ENCODE measurements at regions not wholly inside any gene's neighbourhood (a gene's known extent, or its start where the extent isn't known, plus 50 kb on each side); places are given as distances from the start of the nearest gene placed in this dataset.

DNA sequence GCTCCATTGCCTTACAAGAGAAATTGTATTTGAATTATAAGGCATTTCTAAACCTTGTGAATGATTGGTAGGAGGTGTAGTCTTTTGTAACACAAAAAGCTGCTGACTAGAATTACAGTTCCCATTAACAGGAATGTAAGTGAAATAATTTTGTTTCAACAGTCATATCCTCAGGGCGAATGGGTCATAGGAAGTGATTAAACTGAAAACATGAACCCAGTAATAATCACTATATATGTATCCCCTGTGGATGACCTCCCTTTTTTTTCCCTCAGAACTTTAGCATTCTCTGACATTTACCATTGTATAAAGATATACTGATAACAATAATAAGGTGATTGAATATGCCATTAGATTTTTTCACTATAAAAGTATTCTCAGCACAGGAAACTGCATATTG lies 312.3 kb downstream of the ATP23 start:
- TF ChIP-seq CTCF (IDR thresholded peaks at IDR 0.05) = no peak
- Mint-ChIP-seq H3K27me3 (ENCODE audit: low read depth in 3 of 3) (peaks cover 4 to 6% (median 4%) of the 10 kb centered on the region in 3 donors), H3K4me1 (no peaks in the 10 kb centered on the region), H3K36me3 (no peaks in the 10 kb centered on the region), H3K27ac (no peak overlapping the region), H3K9me3 (peaks cover 0 to 7% (median 0%) of the 10 kb centered on the region in 7 donors), H3K4me3 (no peak overlapping the region)
- no peak overlapping the region for H3K4me3 ChIP-seq (replicated peaks in 1 of 3; ENCODE audit: low read depth in 2 of 3, low read length in 3 of 3)
- no peaks in the 10 kb centered on the region for H3K79me2 ChIP-seq (ENCODE audit: insufficient read depth, low read length)
- no peaks in the 10 kb centered on the region for H3K36me3 ChIP-seq (replicated peaks in 1 of 2; ENCODE audit: control insufficient read depth in 1 of 2, insufficient read depth in 2 of 2, low read length in 2 of 2)
- no peaks in the 10 kb centered on the region for H3K27me3 ChIP-seq (ENCODE audit: control insufficient read depth in 2 of 2, insufficient read depth in 2 of 2, low read length in 2 of 2)
- H3K9ac ChIP-seq (ENCODE audit: insufficient read depth, low read length, poor library complexity, severe bottlenecking) = no peak overlapping the region
- H4K20me1 ChIP-seq (ENCODE audit: insufficient read depth, low read length) = no peaks in the 10 kb centered on the region
- DNase-seq = no peak
- intact Hi-C loops (cut with micrococcal nuclease) = no loop called here
- no peak overlapping the region for H3K4me2 ChIP-seq (replicated peaks; ENCODE audit: extremely low read depth, low read length, poor library complexity, severe bottlenecking)
- no peak overlapping the region for H3K27ac ChIP-seq (ENCODE audit: low read depth in 1 of 2, low read length in 2 of 2)
- H3K4me1 ChIP-seq (ENCODE audit: control insufficient read depth in 1 of 2, insufficient read depth in 2 of 2, low read length in 2 of 2) = no peaks in the 10 kb centered on the region
- WGBS (ENCODE audit: insufficient coverage) = no CpG with 5 or more reads among the region's 1 CpG
- no peaks in the 10 kb centered on the region for H3K9me3 ChIP-seq (replicated peaks in 1 of 2; ENCODE audit: control insufficient read depth in 1 of 2, insufficient read depth in 1 of 2, low read length in 2 of 2)
- no peak overlapping the region for H2AFZ ChIP-seq (ENCODE audit: insufficient read depth, low read depth, low read length, poor library complexity, severe bottlenecking)

GRCh38 chr12:58254463-58255100 lies 313.2 kb downstream of the ATP23 start:
- no peak overlapping the region for H3K4me3 ChIP-seq (replicated peaks in 1 of 3; ENCODE audit: low read depth in 2 of 3, low read length in 3 of 3)
- H3K36me3 Mint-ChIP-seq = no peaks in the 10 kb centered on the region
- peaks cover 0 to 7% (median 2%) of the 10 kb centered on the region in 7 donors for H3K9me3 Mint-ChIP-seq
- no peak overlapping the region for H3K27ac ChIP-seq (ENCODE audit: low read depth in 1 of 2, low read length in 2 of 2)
- TF ChIP-seq CTCF (IDR thresholded peaks at IDR 0.05) = no peak
- no peak overlapping the region for H3K27ac Mint-ChIP-seq
- H3K27me3 Mint-ChIP-seq (ENCODE audit: low read depth in 3 of 3) = peaks cover 4 to 6% (median 4%) of the 10 kb centered on the region in 3 donors
- H3K4me2 ChIP-seq (replicated peaks; ENCODE audit: extremely low read depth, low read length, poor library complexity, severe bottlenecking) = no peak overlapping the region
- intact Hi-C loops (cut with micrococcal nuclease) = no loop called here
- no peak overlapping the region for H2AFZ ChIP-seq (ENCODE audit: insufficient read depth, low read depth, low read length, poor library complexity, severe bottlenecking)
- no peaks in the 10 kb centered on the region for H3K9me3 ChIP-seq (replicated peaks in 1 of 2; ENCODE audit: control insufficient read depth in 1 of 2, insufficient read depth in 1 of 2, low read length in 2 of 2)
- no peaks in the 10 kb centered on the region for H3K79me2 ChIP-seq (ENCODE audit: insufficient read depth, low read length)
- H3K9ac ChIP-seq (ENCODE audit: insufficient read depth, low read length, poor library complexity, severe bottlenecking) = no peak overlapping the region
- no CpG with 5 or more reads among the region's 1 CpG for WGBS (ENCODE audit: insufficient coverage)
- no peaks in the 10 kb centered on the region for H3K4me1 Mint-ChIP-seq
- H3K36me3 ChIP-seq (replicated peaks in 1 of 2; ENCODE audit: control insufficient read depth in 1 of 2, insufficient read depth in 2 of 2, low read length in 2 of 2) = no peaks in the 10 kb centered on the region
- H3K27me3 ChIP-seq (ENCODE audit: control insufficient read depth in 2 of 2, insufficient read depth in 2 of 2, low read length in 2 of 2) = no peaks in the 10 kb centered on the region
- no peak for DNase-seq
- H4K20me1 ChIP-seq (ENCODE audit: insufficient read depth, low read length) = no peaks in the 10 kb centered on the region
- no peak overlapping the region for H3K4me3 Mint-ChIP-seq
- no peaks in the 10 kb centered on the region for H3K4me1 ChIP-seq (ENCODE audit: control insufficient read depth in 1 of 2, insufficient read depth in 2 of 2, low read length in 2 of 2)

Data from CD14-positive monocyte (primary cell).